ENCODE measurements at regions not wholly inside any gene's neighbourhood (a gene's known extent, or its start where the extent isn't known, plus 50 kb on each side); places are given as distances from the start of the nearest gene placed in this dataset.

DNA sequence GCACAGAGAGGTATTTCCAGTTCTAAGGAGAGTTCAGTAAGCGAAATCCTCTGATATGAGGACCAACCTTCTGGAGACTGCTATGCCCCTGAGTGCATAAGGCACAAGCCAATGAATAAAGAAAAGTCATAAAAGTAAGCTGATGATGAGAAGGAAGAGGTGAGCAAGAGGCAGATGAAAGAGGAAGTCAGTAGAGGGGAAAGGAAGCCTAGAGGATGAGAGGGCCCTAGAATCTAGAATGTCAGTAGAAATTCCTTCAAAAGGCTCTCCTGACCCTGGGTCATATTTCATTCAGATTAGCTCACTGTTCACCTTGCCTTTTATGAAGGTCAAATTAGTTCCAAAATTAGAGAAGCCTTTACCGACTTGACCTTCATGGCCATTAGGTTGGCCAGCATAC is 209.2 kb downstream of the CD83 start:
- in situ Hi-C loops (cut with HindIII; ENCODE audit: low sequenced_read_pairs) = no loop called here
- TF ChIP-seq, protein P1, sequence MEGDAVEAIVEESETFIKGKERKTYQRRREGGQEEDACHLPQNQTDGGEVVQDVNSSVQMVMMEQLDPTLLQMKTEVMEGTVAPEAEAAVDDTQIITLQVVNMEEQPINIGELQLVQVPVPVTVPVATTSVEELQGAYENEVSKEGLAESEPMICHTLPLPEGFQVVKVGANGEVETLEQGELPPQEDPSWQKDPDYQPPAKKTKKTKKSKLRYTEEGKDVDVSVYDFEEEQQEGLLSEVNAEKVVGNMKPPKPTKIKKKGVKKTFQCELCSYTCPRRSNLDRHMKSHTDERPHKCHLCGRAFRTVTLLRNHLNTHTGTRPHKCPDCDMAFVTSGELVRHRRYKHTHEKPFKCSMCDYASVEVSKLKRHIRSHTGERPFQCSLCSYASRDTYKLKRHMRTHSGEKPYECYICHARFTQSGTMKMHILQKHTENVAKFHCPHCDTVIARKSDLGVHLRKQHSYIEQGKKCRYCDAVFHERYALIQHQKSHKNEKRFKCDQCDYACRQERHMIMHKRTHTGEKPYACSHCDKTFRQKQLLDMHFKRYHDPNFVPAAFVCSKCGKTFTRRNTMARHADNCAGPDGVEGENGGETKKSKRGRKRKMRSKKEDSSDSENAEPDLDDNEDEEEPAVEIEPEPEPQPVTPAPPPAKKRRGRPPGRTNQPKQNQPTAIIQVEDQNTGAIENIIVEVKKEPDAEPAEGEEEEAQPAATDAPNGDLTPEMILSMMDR (IDR thresholded peaks at IDR 0.05; ENCODE audit: low read depth, low read length, missing control alignments) = no peak
- no peak overlapping the region for H3K4me3 ChIP-seq (ENCODE audit: low read depth, low read length)
- no peak for DNase-seq (ENCODE audit: low read depth)

DNA sequence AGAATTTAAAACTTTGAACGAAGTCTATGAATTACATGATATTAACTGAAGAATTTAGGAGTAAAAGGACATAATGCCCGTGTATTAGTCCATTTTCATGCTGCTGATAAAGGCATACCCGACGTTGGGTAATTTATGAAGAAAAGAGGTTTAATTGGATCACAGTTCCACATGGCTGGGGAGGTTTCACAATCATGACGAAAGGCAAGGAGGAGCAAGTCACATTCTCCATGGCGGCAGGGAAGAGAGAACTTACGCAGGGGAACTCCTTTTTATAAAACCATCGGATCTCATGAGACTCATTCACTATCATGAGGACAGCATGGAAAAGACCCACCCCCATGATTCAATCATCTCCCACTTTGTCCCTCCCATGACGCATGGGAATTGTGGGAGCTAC is 210.6 kb downstream of the CD83 start:
- no peak overlapping the region for H3K4me3 ChIP-seq (ENCODE audit: low read depth, low read length)
- DNase-seq (ENCODE audit: low read depth) = no peak
- TF ChIP-seq, protein P1 (IDR thresholded peaks at IDR 0.05; ENCODE audit: low read depth, low read length, missing control alignments) = no peak
- in situ Hi-C loops (cut with HindIII; ENCODE audit: low sequenced_read_pairs) = no loop called here

DNA sequence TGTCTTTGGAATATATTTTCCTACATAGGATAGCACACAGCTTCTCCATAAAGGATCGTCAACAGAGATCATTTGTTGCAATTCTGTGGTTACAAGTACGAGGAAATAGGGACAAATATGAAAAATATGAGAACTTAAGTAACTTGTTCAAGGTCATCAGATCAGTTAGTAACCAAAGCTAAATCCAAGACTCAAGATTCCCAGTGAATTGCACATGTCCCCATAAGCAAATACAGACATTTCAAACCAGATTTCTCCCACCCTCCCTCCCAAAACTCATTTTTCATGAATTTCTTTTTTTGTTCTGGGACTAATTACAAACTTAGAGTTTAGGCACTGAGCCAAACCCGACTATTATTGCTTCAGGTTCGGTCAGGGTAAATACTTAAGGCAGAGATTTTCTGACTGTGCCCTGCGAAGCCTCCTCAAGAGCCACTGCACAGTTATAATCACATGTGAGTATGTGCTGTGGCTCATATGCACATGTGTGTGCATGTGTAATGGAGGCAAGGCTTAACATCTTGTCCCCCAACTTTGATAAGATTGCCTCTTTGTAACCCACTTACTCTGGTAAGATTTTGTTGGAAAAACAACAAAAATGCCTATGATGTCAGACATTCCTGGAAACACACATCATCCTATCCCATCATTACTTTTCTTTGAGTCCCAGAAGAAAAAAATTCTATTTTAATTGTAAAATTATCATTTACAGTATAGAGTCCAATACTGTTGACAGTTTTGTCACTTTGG is 216.2 kb downstream of the CD83 start:
- in situ Hi-C loops (cut with HindIII; ENCODE audit: low sequenced_read_pairs) = no loop called here
- no peak overlapping the region for H3K4me3 ChIP-seq (ENCODE audit: low read depth, low read length)
- TF ChIP-seq, protein P1 (IDR thresholded peaks at IDR 0.05; ENCODE audit: low read depth, low read length, missing control alignments) = no peak
- DNase-seq (ENCODE audit: low read depth) = peak; percentile 13

DNA sequence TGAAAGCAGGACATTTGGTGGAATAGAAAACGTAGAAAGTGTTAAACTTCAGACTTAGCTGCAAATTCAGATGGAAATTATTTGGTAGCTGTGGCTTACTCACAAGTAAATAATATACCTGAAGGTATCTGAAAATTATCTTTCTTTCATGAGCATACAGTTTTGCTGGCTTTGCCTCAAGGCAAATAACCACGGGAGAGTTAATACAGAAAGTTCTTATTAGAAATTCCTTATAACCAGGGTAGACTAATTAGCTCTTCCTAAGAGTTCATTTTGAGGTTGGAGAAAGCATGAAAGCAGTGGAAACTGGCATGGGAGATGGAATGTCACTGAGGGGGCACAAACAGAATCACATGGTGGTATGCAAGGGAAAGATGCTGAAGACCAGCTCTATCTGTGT is 217.5 kb downstream of the CD83 start:
- in situ Hi-C loops (cut with HindIII; ENCODE audit: low sequenced_read_pairs) = no loop called here

DNA sequence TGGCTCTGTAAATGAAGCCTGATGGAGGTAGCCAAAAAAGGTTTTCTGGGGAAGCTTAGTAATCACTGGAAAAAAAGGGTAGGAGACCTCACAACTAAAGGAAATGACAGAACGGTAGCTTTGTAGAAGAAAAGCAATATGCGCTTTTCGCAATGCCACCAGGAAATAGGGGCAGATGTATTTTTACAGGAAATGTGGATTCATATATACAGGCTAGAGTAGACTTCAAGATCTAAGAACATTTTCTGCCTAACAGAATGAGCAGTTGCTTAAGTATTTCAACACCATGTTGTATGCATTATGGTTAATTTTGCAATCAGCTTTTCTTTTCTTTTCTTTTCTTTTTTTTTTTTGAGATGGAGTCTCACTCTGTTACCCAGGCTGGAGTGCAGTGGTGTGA is 219.6 kb downstream of the CD83 start:
- in situ Hi-C loops (cut with HindIII; ENCODE audit: low sequenced_read_pairs) = no loop called here
- DNase-seq (ENCODE audit: low read depth) = no peak
- TF ChIP-seq, protein P1 (IDR thresholded peaks at IDR 0.05; ENCODE audit: low read depth, low read length, missing control alignments) = no peak

More for the DNA sequence above, 217.5 kb downstream of the CD83 start:
- no peak for DNase-seq (ENCODE audit: low read depth)
- TF ChIP-seq, protein P1 (IDR thresholded peaks at IDR 0.05; ENCODE audit: low read depth, low read length, missing control alignments) = no peak
- no peak overlapping the region for H3K4me3 ChIP-seq (ENCODE audit: low read depth, low read length)

DNA sequence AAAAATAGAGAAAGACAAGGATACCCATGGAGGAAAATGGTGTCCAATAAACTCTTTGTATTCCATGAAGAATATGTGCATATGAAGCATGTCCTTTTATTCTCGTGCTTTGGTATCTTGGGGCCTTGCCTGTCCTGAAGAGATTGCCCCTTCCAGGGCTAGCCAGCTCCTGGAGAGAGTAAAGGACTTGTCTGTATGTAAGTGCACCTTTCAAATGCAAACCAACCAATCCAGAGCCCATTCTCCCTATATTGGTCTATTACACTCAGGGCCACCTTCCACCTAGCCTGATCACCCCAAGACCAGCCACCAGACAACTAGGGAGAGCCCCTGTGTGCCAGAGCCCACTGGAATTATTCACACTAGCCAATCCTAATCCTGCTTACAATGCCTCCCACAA is 221.6 kb downstream of the CD83 start:
- DNase-seq (ENCODE audit: low read depth) = no peak
- TF ChIP-seq, protein P1 (IDR thresholded peaks at IDR 0.05; ENCODE audit: low read depth, low read length, missing control alignments) = no peak
- no peak overlapping the region for H3K4me3 ChIP-seq (ENCODE audit: low read depth, low read length)
- in situ Hi-C loops (cut with HindIII; ENCODE audit: low sequenced_read_pairs) = no loop called here

More for the DNA sequence above, 219.6 kb downstream of the CD83 start:
- H3K4me3 ChIP-seq (ENCODE audit: low read depth, low read length) = no peak overlapping the region

Data from astrocyte of the cerebellum (primary cell).